ENCODE measurements at regions not wholly inside any gene's neighbourhood (a gene's known extent, or its start where the extent isn't known, plus 50 kb on each side); places are given as distances from the start of the nearest gene placed in this dataset.

GRCh38 chr6:170165471-170166117, 125.3 kb downstream of the DLL1 start (continued):
- TF ChIP-seq USF1 (IDR thresholded peaks at IDR 0.05; ENCODE audit: borderline replicate concordance, low read depth), result no peak
- TF ChIP-seq NRF1 (IDR thresholded peaks at IDR 0.05; ENCODE audit: low read depth, low read length), result no peak
- no peak for TF ChIP-seq REST (IDR thresholded peaks at IDR 0.05; ENCODE audit: low read depth, low read length)
- TF ChIP-seq POLR2AphosphoS5 (IDR thresholded peaks at IDR 0.05; ENCODE audit: low read depth, low read length), result no peak
- no peak for TF ChIP-seq TCF12 (IDR thresholded peaks at IDR 0.05)
- TF ChIP-seq NFIC (IDR thresholded peaks at IDR 0.05; ENCODE audit: borderline replicate concordance), result no peak

GRCh38 chr6:170165085-170165470, 125.8 kb downstream of the DLL1 start:
- Histone ChIP-seq H3K9me3 (no peaks in the 10 kb centered on the region), H3K27me3 (ENCODE audit: insufficient read depth) (no peaks in the 10 kb centered on the region), H3K36me3 (replicated peaks in 1 of 2; ENCODE audit: control insufficient read depth in 1 of 2, insufficient read depth in 2 of 2, low read length in 1 of 2) (no peaks in the 10 kb centered on the region), H2AFZ (ENCODE audit: low read depth) (no peak overlapping the region), H3K4me1 (ENCODE audit: control insufficient read depth in 1 of 2, insufficient read depth in 2 of 2, low read depth in 1 of 2, low read length in 1 of 2) (no peaks in the 10 kb centered on the region; a peak in 1 of 4 replicates), H3F3A (replicated peaks; ENCODE audit: insufficient read depth) (no peaks in the 10 kb centered on the region), H3K4me2 (no peak overlapping the region), H3K27ac (ENCODE audit: low read depth in 2 of 2, low read length in 1 of 2) (no peak overlapping the region), H3K4me3 (ENCODE audit: low read depth in 2 of 2, low read length in 1 of 2) (no peak overlapping the region), H3K79me2 (ENCODE audit: insufficient read depth) (no peaks in the 10 kb centered on the region), H3K9me2 (no peaks in the 10 kb centered on the region), H3K9ac (no peak overlapping the region), H4K20me1 (ENCODE audit: insufficient read depth) (no peaks in the 10 kb centered on the region)
- WGBS (ENCODE audit: low lambda C conversion rate), result 47% methylated on average over 5 of the region's 11 CpGs
- ChIA-PET POLR2A (no interaction called here), CTCF (interaction anchor here (1.4 kb wide), 1 partner anchor 9 kb away, joined by 3 read pairs; no protein-coding TSS in a partner anchor)
- TF ChIP-seq ELF1 (IDR thresholded peaks at IDR 0.05) (no peak), JUND (IDR thresholded peaks at IDR 0.05) (no peak), CTCF (IDR thresholded peaks at IDR 0.05) (no peak), RXRA (IDR thresholded peaks at IDR 0.05; ENCODE audit: borderline replicate concordance, low read depth) (no peak), ZBTB33 (IDR thresholded peaks at IDR 0.05; ENCODE audit: borderline replicate concordance, low read depth) (no peak), EZH2phosphoT487 (IDR thresholded peaks at IDR 0.05; ENCODE audit: borderline replicate concordance, low read depth) (no peak), USF2 (IDR thresholded peaks at IDR 0.05; ENCODE audit: borderline replicate concordance, low read depth, low read length) (no peak), EP300 (IDR thresholded peaks at IDR 0.05; ENCODE audit: borderline replicate concordance in 1 of 2, low read depth in 1 of 2, low read length in 1 of 2) (no peak), FOSL2 (IDR thresholded peaks at IDR 0.05; ENCODE audit: borderline replicate concordance, low read depth) (no peak), PBX3 (IDR thresholded peaks at IDR 0.05) (no peak), FOXJ3 (CRISPR knock-in tag; IDR thresholded peaks at IDR 0.05) (no peak)
- DNase-seq, result no peak

Data from SK-N-SH (cell line).